Activated CD8-positive, alpha-beta memory T cell treated with anti-CD3 and anti-CD28 coated beads for 48 hours (primary cell): ENCODE measurements at regions not wholly inside any gene's neighbourhood (a gene's known extent, or its start where the extent isn't known, plus 50 kb on each side); places are given as distances from the start of the nearest gene placed in this dataset.

Experiments used
- DNase-seq, 3 experiments: peaks; one replicate each; pipeline ENCODE4 v3.0.0-alpha.2; 2020; ENCODE audit warnings: low read depth in 2 of 3, low spot score in 2 of 3

DNA sequence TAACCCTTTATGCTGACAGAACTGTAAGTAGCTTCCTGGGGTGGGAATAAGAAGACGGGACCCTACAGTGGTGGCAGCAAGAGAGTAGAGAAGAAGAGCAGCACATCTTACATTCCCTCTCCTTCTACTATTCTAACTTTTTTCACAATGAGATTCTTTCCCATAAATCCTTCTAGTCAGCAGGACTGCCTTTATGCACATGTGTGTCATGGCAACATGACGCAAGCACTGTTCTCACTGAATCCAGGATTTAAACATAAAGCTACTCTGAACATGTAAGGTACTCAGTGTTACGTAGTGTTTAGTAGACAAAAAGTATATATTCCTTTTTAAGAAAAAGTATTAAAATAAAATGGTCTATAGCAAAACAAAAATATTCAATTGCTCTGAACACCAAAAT, 309.7 kb upstream of the LYPLAL1 start:
- DNase-seq: no peak

DNA sequence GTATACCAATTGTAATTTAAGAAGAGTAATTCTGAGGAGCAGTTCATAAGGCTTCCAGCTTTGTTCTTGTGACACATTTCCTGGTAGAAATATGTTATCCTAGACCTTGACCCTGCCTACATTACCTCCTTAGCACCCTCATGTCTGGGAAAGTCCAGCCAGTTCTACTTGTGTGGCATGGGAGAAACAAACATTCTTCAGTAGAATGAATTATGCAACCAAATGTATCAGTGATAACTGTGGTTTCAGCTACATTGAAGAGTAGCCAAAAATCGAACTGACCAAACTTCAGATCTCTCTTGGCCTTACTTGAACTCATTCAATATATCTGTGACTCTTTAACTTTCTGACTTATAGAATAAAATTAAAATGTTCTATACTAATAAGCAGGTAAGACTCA, 308.1 kb upstream of the LYPLAL1 start:
- DNase-seq: no peak

DNA sequence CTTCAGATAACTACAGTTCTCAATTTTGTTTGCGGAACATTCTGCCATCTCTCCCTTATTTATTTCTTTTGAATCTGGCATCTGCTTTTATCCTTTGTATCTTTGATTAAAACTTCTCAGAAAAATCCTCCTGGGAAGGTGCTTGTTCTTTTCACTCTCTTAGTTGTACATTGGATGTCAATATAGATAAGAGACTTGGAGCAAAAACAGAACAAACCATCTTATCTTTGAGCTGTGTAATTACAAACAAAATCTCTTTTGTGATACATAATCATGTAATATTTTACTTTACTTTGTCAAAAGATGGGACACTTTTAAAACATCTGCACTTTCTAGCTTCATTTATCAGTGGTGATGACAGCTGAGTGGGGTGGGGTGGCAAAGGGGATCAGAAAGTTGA, 307.2 kb upstream of the LYPLAL1 start:
- DNase-seq: no peak

DNA sequence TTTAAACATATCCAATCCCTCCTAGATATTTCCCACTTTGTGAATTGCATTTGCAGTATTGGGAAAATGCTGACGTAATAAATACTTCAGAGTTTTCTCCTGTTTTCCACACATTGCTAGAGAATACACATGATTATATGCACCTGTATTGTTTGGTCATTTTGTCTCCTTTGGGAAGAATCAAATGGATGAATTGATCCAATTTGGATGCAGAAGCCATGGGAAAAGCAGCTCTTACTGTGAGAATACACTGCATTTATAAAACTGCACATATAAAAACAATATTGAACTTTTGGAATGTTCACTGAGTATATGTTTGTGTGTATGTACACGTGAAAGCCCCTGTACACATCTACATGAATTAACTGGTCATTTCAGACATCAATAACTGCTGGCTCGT, 306.6 kb upstream of the LYPLAL1 start:
- DNase-seq: no peak

DNA sequence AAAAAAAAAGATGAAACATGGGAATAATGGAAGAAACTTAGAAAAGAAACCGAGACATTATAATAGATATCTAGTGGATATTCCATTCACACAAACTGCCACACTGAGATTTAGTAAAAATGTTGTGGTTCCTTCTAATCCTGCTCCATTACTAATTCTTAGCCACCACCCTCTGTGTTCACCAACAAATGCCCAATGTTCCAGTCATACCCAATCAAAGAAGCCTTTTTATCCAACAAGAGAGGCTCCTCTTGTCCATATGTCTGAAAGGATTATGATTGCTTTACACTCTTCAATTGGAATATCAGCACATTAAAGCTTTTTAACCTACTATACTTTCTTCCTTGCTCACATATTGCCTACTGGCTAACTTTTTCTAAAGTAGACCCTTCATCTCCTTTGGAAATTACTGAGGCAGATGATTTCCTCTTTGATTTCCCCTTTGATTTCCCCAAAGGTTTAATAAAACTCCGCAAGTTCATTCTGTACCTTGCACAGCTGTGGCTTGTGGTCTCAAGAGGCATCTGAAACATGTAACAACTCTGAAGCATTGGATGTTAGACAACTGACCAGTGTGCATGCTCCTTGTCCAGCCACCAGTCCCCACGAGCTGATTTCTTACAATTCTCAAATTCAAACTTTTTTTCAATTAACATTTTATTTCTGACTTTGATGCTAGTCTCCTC, 305.6 kb upstream of the LYPLAL1 start:
- DNase-seq: no peak

DNA sequence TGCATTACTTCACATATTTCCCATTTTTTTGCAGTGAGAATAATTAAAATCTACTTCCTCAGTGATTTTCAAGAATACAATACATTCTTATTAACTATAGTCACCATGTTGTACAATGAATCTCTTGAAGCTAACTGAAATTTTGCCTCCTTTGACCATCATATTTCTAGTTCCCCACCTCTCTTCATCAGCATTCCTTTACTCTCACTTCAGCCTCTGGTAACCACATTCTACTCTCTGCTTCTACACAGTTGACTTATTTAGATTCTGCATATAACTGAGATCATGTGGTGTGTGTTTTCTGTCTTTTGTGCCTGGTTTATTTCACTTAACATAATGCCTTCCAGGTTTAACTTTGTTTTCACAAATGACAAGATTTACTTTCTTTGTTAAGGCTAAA, 304.4 kb upstream of the LYPLAL1 start:
- no peak for DNase-seq

DNA sequence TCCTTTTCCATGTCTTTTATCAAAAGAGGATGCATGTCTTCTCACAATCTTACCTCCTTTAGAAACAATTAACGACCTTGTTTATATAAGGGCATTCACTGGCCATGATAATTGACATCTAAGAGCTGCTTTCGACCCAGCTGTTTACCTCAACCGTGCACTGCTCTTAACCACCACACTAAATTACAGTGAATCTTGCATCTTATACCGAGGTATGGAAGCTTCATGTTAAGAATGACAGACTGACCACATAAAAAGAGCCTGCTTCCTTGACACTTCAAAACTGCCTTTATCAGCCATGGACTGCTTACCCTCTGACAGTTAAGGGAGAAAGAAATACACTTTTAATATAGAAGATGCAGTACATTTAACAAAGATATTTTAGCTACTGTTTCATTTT, 301.7 kb upstream of the LYPLAL1 start:
- no peak for DNase-seq

DNA sequence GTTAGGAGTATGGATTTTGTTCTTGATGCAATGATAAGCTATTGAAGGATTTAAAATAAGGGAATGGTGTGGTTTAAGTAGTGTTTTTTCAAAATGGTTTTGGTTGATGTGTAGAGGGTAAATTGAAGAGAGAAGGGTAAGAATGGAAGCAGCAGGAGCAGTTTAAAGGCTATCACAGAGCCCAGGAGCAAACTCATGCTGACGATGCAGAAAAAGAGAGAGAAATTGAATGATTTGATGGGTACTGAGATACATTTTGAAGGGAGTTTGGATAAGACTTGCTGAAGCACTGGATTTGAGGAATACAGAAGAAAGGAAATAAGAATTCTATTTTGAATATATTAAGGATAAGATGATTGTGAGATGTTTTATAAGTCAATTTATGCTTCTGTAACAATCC, 300.8 kb upstream of the LYPLAL1 start:
- DNase-seq: no peak

DNA sequence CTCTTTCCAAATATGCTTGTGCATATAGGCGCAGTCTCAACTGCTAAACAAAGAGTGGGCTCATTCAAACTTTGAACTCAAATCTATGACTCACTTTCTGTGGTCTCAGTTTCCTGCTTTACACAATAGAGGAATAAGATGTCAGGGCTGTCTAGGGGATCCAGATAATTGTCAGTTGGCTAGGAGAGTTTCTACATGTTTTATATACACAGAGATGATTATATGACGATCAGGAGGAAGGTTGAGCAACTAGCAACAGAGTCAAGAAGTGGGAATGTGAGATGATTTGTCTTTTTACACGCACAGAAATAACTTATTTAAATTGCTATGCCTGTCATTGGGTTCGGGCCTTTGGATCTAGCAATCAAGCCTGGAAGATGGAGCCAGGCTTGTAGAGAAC, 299.4 kb upstream of the LYPLAL1 start:
- no peak for DNase-seq

DNA sequence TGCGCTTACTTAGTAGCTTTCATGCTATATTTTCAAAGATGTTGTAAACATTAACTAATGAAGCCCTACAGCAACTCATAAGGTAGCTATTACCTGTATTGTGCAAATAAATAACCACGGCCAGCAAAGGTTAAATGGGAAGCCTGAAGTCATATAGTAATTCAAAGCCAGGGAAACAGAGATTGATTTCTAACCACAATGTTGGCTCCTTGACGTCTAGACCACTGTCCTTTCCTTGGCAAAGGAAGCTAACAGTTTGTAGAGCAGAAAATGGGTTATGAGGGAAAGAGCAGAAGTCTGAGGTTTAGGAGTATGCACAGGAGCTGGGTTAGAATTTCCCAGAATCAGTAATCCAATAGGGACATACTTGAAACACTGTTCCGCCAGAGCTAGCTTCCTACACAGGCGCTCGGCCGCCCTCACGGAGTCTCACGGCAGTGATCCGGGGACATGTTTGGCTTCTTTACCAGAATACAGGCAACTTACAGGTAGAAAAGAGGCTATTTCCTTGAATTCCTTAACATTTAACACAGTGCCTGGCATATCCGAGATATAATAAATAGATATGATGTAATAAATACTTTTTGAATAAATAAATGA, 298.8 kb upstream of the LYPLAL1 start:
- no peak for DNase-seq

DNA sequence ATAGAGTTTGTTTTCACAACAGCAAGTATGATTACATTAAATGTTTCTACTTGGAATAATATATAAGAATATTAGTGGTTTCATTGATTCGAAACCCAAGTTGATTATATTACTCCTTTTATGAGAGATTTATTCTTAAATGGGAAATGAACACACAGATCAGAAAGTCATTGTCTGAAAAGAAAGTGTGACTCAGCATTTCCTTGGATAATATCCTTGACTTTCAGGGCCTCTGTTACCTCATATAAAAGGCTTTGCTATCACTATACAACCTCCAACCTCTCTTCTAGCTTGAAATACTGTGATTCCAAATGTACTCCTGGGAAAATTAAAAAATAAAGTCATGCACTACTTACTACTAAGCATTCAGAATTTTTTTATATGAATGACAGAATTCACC, 295.3 kb upstream of the LYPLAL1 start:
- DNase-seq: no peak

DNA sequence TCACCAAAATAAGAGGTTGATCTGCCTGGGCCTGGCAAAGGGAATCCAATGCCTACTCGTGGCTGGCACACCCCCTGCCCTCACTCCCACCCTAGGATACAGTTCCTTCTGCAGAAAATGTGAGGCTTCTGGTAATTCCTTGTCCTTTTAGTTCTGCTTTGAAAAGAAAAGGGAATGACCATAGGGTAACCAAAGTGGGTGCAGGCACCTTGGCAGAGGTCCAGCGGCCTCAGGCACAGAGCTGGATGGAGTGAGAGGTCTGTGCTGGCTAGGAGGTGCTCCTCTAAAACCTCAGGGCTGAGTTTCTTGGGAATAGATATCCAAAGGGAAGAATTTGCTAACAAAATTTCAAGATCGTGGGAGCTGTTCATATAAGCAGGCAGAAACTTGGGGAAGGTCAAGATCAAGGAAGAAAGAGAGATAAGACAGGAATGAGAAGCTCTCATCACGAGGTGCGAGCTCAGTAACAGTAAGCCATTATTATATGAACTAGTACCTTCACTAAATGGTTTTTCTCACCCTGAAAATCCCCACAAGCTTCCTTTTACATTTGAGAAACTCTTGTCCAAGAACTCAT, 293.1 kb upstream of the LYPLAL1 start:
- no peak for DNase-seq

DNA sequence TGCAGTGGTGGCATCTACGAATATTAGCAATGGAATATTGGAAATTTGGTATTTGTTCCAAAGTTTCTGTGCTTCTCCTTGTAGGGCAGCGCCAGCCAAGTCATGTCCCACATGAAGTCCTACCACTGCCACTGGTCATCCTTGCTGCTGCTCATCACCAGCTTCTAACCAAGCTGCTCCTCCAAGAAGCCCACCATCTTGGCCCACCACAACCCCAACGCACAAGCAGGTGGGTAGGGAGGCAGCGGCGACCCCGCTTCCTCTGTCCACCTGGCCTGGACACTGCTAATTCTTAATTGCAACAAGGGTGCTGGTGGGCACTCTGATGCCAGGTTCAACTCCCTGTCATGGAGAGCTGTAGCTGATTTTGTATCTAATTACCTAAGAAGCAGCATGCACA, 291.2 kb upstream of the LYPLAL1 start:
- no peak for DNase-seq

DNA sequence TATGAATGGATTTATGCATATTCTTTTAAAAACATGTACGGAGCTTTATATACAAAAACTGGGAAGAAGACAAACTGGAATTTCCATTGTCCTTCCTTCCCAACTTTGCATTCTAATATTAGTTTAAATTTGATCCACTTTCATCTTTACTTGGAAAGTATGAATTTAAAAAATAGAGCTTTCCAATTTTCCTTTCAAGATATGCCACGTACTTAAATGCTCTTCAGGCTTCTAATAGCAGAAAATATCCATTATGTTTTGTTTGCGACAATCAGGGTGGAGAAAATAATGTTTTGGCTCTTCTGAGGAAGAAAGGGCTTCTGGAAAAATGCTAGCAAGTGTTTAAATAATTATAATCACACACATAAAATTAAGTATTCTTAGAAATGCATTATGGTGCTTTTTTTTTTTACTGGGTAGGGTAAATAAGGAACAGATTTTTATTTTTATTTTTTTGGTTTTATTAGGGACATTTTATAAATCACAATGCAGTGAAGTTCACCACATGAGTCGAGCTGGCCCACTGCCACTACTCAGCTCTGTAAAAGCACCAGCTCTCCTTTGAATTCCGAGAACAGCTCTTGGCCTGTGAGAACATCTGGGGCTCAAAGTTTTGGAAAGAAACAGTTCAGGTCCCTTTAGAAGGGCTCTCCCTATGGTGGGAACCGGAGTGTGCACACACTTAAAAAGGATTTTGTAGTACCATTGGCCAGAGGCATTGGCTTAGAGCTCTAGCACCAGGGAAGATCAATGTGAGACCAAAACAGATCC, 287.4 kb upstream of the LYPLAL1 start:
- no peak for DNase-seq

DNA sequence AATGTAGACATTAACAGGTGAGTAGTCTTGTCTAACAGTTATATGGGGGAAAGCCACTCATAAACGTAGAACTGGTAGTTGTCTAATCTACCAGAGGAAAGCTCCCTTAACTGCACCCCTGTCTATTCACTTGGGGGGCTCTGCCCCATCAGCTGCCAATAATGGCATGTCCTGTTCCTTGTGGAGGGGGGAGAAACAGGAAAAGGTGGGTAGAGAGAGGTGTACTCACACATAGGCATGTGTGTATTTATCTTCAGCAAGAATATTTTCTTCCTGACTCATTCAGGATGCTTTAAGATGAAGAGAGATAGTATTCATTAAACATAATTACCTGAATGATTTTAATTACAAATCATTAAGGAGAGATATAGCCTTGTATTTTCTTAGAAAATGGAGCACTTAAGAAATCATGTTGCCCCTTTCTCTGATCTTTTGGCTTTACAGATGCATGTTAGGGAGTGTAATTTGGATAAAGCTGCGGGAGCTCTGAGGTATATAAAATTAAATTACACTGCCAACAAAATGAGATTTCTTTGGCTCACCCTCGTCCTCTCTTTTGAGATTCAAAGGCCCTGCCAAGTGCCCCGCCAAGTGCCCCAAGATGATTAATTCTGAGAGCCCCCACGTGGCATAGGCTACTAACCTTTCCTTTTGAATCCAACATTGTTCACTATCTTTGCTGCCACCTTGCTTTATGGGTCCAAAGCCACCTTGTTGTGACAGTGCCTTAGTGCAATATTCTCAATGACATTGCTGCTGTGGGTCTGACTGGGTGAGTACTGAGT, 286.3 kb upstream of the LYPLAL1 start:
- DNase-seq: no peak

DNA sequence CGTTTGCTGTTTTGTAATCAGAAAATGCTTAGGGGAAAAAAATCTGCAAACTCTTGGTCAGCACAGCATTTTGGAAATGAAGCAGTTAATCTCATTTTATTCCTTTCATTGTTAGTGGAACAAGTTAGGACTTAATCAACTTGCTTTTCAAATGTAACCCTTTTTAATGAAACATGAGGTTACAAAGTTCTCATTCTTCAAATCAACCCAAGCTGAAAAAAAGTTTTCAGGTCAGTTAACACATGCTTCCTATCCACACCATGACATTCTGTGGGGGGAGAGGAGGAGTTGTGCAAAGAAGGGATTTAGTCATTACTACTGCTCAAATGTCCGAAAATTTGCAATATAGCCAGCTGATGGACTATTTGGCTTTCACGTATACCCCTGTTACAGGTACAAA, 283.2 kb upstream of the LYPLAL1 start:
- DNase-seq: no peak

DNA sequence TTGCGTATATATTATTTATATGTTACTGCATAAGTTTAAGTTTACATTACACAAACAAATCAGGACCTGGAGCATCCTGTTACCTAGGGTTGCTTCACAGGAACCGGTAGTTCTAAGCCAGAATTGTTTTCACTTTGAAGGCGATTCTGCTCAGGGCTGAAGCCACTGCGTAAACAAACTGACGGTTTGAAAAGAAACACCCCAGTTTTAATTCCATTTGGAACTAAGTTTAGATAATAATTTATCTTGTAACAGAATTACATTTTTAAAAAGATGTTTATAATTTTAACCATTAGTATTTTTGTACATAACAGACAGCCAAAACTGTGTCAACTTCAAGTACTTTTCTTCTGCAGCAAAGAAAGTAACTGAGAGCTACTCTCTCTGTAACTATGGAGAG, 282.1 kb upstream of the LYPLAL1 start:
- DNase-seq: no peak

DNA sequence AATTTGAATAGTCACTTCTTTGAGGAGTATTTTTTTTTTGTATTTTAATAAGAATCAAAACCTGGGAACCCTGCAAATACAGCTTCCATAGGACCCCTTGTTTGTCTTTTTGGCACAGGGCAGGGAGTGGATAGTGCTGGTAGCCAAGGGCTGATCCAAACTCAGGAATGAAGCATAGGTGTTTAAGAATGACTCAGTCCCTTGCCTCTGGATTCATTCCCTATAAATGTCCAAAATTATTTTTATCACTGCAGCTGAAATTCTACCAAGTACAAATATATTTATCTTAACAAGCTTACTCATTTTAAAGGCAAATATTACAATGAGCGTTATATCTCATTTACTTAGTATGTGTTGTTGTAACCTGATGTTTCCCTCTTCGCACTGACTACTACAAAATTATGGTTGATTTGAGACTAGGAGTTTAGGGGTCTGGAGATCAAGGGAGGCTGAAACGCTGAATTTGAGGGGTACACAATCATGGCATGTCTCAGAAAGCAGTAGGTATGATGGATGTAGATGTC, 278.6 kb upstream of the LYPLAL1 start:
- no peak for DNase-seq

DNA sequence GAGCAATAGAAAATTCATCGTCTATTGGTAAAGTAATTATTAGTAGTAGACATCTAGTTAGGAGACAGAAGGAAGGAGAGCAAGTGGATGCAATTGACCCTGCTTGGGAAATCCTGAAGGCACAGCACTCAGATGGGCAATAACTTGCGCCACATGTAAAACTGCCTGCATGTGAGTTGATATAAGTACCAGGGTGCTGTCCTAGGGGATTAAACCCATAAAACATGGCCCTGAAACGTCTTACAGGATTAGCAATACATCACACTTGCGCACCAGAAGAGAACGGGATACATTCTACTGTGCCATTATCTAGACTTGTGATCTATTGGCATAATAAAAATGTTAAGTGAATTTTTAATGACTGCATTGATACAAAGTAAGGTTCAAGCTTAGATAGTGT, 277.5 kb upstream of the LYPLAL1 start:
- no peak for DNase-seq

DNA sequence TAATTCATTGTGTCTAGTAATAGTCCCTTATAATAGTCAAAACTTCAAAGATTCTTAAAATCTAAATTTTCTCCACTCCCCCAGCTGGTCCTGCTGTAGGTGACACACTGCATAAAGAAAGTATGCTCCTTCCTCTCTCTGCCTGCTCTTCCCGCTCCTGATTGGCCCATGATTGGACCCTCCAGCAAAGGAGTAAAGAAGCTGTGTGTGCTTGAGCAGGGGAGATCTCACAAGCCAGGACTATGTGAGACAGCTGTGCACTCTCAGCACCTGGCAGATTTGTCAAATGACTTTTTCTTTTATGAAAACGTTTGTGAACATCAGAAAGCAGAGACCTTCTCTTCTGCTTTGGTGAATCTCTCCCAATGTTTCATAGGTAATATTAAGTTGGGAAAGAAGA, 274.8 kb upstream of the LYPLAL1 start:
- no peak for DNase-seq

DNA sequence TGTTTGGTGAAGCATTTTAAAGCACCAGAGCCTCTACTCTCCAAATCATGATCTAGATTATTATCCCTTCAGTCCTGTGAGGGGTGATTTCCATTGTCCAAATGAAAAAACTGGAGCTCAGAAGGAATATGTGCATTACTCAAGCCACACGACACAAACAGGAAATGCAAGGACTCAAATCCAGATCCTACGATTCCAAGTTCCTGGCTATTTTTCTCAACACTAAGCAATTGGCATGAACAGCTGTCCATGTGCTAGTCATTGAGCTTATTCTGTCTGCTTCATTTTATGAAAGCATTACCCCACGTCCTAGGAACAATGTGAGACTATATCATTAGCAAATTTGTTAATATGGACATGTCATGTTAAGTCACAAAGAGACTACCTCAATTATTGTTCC, 273.1 kb upstream of the LYPLAL1 start:
- no peak for DNase-seq
